Endothelial cell of umbilical vein (primary cell): ENCODE measurements at regions not wholly inside any gene's neighbourhood (a gene's known extent, or its start where the extent isn't known, plus 50 kb on each side); places are given as distances from the start of the nearest gene placed in this dataset.

Experiments
- CTCF ChIP-seq, 2 donors: IDR thresholded peaks; 1 replicate in 1 of 2; 2 replicates in 1 of 2; pipeline ENCODE4 v1.5.1; 2011; ENCODE audit warnings: low read length in 2 of 2, mild to moderate bottlenecking in 2 of 2, moderate library complexity in 2 of 2, control low read depth in 1 of 2, inconsistent platforms in 1 of 2, low read depth in 1 of 2; ENCODE audit not compliant: insufficient read depth in 1 of 2; ENCODE audit errors: extremely low read depth in 1 of 2
- EZH2 ChIP-seq: IDR thresholded peaks from 2 replicates; pipeline ENCODE4 v1.6.1; 2012; ENCODE audit warnings: borderline replicate concordance, low read depth, mild to moderate bottlenecking, moderate library complexity, low read length, inconsistent platforms; ENCODE audit not compliant: severe bottlenecking
- POLR2A ChIP-seq: IDR thresholded peaks from 2 replicates; pipeline ENCODE4 v1.6.1; 2012; ENCODE audit warnings: low read depth, mild to moderate bottlenecking, control low read depth, low read length

GRCh38 chr2:16203069-16203468 is 262.7 kb downstream of the MYCN start:
- TF ChIP-seq EZH2 (no peak), CTCF (IDR thresholded peaks at IDR 0.05; ENCODE audit: extremely low read depth in 1 of 2, insufficient read depth in 1 of 2, low read depth in 1 of 2, low read length in 2 of 2) (no peak), POLR2A (no peak)
